ENCODE measurements at regions not wholly inside any gene's neighbourhood (a gene's known extent, or its start where the extent isn't known, plus 50 kb on each side); places are given as distances from the start of the nearest gene placed in this dataset.
A peak's percentile ranks its signal among the peaks of the same experiment; 100 is the strongest.
"Not testable (repeated sequence)": the region's sequence is repeated elsewhere in the genome, so short reads cannot be mapped to it uniquely, and the experiment has no call there.

GRCh38 chr13:89401264-89401675 is 1730.1 kb downstream of the SLITRK5 start:
- no peaks in the 10 kb centered on the region for H3K27me3 Mint-ChIP-seq (ENCODE audit: low read depth)
- no peaks in the 10 kb centered on the region for H3K4me1 Mint-ChIP-seq
- no peak for TF ChIP-seq CTCF (conservative IDR thresholded peaks at IDR 0.05)
- DNase-seq (ENCODE audit: low read depth, low spot score): no peak
- H3K4me3 Mint-ChIP-seq: no peak overlapping the region
- H3K27ac Mint-ChIP-seq (ENCODE audit: unreplicated experiment): no peak overlapping the region
- H3K9me3 Mint-ChIP-seq: peaks cover 7% of the 10 kb centered on the region
- no peaks in the 10 kb centered on the region for H3K36me3 Mint-ChIP-seq (ENCODE audit: low read depth)

DNA sequence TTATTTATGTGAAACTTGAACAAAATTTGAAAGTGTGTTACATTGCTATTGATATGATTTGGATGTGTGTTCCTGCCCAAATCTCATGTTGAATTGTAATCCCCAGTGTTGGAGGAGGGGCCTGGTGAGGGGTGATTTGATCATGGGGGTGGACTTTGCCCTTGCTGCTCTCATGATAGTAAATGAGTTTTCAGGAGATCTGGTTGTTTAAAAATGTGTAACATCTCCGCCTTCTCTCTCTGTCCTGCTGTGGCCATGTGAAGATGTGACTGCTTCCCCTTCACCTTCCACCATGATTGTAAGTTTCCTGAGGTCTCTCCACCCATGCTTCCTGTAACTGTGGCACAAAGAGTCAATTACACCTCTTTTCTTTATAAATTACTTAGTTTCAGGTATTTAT is 1731.0 kb downstream of the SLITRK5 start:
- H3K9me3 Mint-ChIP-seq: peaks cover 5% of the 10 kb centered on the region
- peak overlapping the region; percentile 27 for H3K27ac Mint-ChIP-seq (ENCODE audit: unreplicated experiment)
- H3K27me3 Mint-ChIP-seq (ENCODE audit: low read depth): no peaks in the 10 kb centered on the region
- no peak for TF ChIP-seq CTCF (conservative IDR thresholded peaks at IDR 0.05)
- peaks cover 5% of the 10 kb centered on the region for H3K4me1 Mint-ChIP-seq
- DNase-seq (ENCODE audit: low read depth, low spot score): no peak
- no peak overlapping the region for H3K4me3 Mint-ChIP-seq
- H3K36me3 Mint-ChIP-seq (ENCODE audit: low read depth): no peaks in the 10 kb centered on the region

- not testable (repeated sequence) for H3K36me3 Mint-ChIP-seq (ENCODE audit: low read depth); H3K4me3 Mint-ChIP-seq; DNase-seq (ENCODE audit: low read depth, low spot score); H3K4me1 Mint-ChIP-seq; H3K27ac Mint-ChIP-seq (ENCODE audit: unreplicated experiment); H3K9me3 Mint-ChIP-seq; H3K27me3 Mint-ChIP-seq (ENCODE audit: low read depth)
Observed at GRCh38 chr13:89406096-89406495, 1734.9 kb downstream of the SLITRK5 start.

- no peak for TF ChIP-seq CTCF (conservative IDR thresholded peaks at IDR 0.05)
- peaks cover 8% of the 10 kb centered on the region for H3K4me1 Mint-ChIP-seq
- H3K9me3 Mint-ChIP-seq: peaks cover under 1% of the 10 kb centered on the region
- no peak overlapping the region for H3K27ac Mint-ChIP-seq (ENCODE audit: unreplicated experiment)
- H3K4me3 Mint-ChIP-seq: no peak overlapping the region
- no peaks in the 10 kb centered on the region for H3K27me3 Mint-ChIP-seq (ENCODE audit: low read depth)
- no peaks in the 10 kb centered on the region for H3K36me3 Mint-ChIP-seq (ENCODE audit: low read depth)
- DNase-seq (ENCODE audit: low read depth, low spot score): no peak
Observed at GRCh38 chr13:89407357-89407756, 1736.2 kb downstream of the SLITRK5 start.

DNA sequence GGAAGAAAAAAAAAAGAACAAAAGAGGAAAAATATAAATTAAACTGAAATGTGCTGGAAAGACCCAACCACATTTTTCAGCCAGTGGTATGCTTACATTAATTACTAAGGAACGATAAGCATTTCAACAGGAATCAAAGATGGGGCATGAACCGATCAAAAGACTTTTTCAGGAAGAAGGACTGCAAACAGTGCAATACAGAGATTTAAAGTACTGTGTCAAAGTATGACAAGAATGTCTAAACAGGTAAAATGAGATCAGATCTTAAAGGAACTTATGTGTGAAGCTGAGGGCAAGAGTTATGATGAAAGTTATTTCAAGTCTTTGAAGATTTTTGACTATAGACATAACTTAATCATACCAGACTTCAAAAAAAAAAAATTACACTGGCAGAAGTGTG is 1761.8 kb downstream of the SLITRK5 start:
- Mint-ChIP-seq H3K27ac (ENCODE audit: unreplicated experiment) (no peak overlapping the region), H3K4me1 (no peaks in the 10 kb centered on the region), H3K4me3 (no peak overlapping the region), H3K36me3 (ENCODE audit: low read depth) (no peaks in the 10 kb centered on the region), H3K27me3 (ENCODE audit: low read depth) (no peaks in the 10 kb centered on the region), H3K9me3 (no peaks in the 10 kb centered on the region)
- no peak for TF ChIP-seq CTCF (conservative IDR thresholded peaks at IDR 0.05)
- no peak for DNase-seq (ENCODE audit: low read depth, low spot score)

- H3K27me3 Mint-ChIP-seq (ENCODE audit: low read depth); DNase-seq (ENCODE audit: low read depth, low spot score); H3K27ac Mint-ChIP-seq (ENCODE audit: unreplicated experiment); H3K4me1 Mint-ChIP-seq; H3K36me3 Mint-ChIP-seq (ENCODE audit: low read depth); H3K9me3 Mint-ChIP-seq; H3K4me3 Mint-ChIP-seq: not testable (repeated sequence)
Observed at GRCh38 chr13:89434624-89435023, 1763.5 kb downstream of the SLITRK5 start.

DNA sequence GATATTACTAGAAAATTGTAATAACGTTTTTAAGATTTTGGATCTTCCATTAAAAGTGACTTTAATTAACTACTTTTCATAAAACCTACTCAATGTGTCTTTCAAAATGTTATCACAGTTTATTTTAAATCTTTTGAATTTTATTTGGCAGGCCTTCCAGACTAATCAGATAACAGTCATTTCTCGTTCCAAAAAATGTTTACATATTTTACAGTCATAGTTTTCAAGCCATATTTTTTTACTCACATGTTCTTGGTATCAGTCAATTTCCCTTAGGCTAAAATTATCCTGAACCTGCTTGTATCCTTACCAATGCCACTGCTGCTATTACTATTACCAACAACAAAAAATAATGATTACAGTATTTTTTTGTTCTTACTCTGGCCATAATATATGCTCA is 1783.5 kb downstream of the SLITRK5 start:
- Mint-ChIP-seq H3K27ac (ENCODE audit: unreplicated experiment) (no peak overlapping the region), H3K9me3 (no peaks in the 10 kb centered on the region), H3K27me3 (ENCODE audit: low read depth) (no peaks in the 10 kb centered on the region), H3K36me3 (ENCODE audit: low read depth) (no peaks in the 10 kb centered on the region), H3K4me3 (no peak overlapping the region), H3K4me1 (no peaks in the 10 kb centered on the region)
- DNase-seq (ENCODE audit: low read depth, low spot score): no peak
- no peak for TF ChIP-seq CTCF (conservative IDR thresholded peaks at IDR 0.05)
